ENCODE measurements at regions not wholly inside any gene's neighbourhood (a gene's known extent, or its start where the extent isn't known, plus 50 kb on each side); places are given as distances from the start of the nearest gene placed in this dataset.

- no peak overlapping the region for H3K9ac ChIP-seq (ENCODE audit: insufficient read depth, low read depth, low read length)
- DNase-seq (ENCODE audit: low spot score): no peak
- ChIA-PET CTCF (ENCODE audit: low intra/inter-chr PET ratio, low total read pairs) (no interaction called here), POLR2A (no interaction called here)
- H4K20me1 ChIP-seq (ENCODE audit: insufficient read depth, low read length): no peaks in the 10 kb centered on the region
- no TSS peak for BruUV-seq (replicated peaks)
- H3K4me3 ChIP-seq (replicated peaks in 1 of 3; ENCODE audit: insufficient read depth in 1 of 3, low read depth in 2 of 3, low read length in 3 of 3): no peak overlapping the region
- intact Hi-C loops (cut with micrococcal nuclease; ENCODE audit: unreplicated experiment): no loop called here
- H3K27me3 ChIP-seq (ENCODE audit: control insufficient read depth in 1 of 2, insufficient read depth in 2 of 2, low read length in 2 of 2): no peaks in the 10 kb centered on the region
- no peak for TF ChIP-seq TMF1 (CRISPR knock-in tag; IDR thresholded peaks at IDR 0.05; ENCODE audit: low read depth)
- no peak for TF ChIP-seq MED13 (CRISPR knock-in tag; IDR thresholded peaks at IDR 0.05)
- no peak for TF ChIP-seq ZBTB49 (CRISPR knock-in tag; IDR thresholded peaks at IDR 0.05; ENCODE audit: borderline replicate concordance)
- TF ChIP-seq PREB (CRISPR knock-in tag; IDR thresholded peaks at IDR 0.05): no peak
- no peak for TF ChIP-seq ZNF580 (CRISPR knock-in tag; IDR thresholded peaks at IDR 0.05; ENCODE audit: borderline replicate concordance, low read depth)
- TF ChIP-seq DZIP1 (CRISPR knock-in tag; IDR thresholded peaks at IDR 0.05): no peak
- TF ChIP-seq RBM39 (IDR thresholded peaks at IDR 0.05; ENCODE audit: low read depth, low read length, poor library complexity, severe bottlenecking): no peak
- TF ChIP-seq DBP (CRISPR knock-in tag; IDR thresholded peaks at IDR 0.05; ENCODE audit: not compliant biosample characterization): no peak
- TF ChIP-seq ZNF550 (CRISPR knock-in tag; IDR thresholded peaks at IDR 0.05; ENCODE audit: borderline replicate concordance): no peak
- no peak for TF ChIP-seq GLI4 (CRISPR knock-in tag; IDR thresholded peaks at IDR 0.05; ENCODE audit: borderline replicate concordance)
- no peak for TF ChIP-seq NFIC (IDR thresholded peaks at IDR 0.05; ENCODE audit: low read length)
- TF ChIP-seq FOXK2 (IDR thresholded peaks at IDR 0.05): no peak
- TF ChIP-seq NBN (conservative IDR thresholded peaks at IDR 0.05): no peak
- TF ChIP-seq ZKSCAN5 (CRISPR knock-in tag; IDR thresholded peaks at IDR 0.05): no peak
- TF ChIP-seq ZNF652 (CRISPR knock-in tag; IDR thresholded peaks at IDR 0.05; ENCODE audit: borderline replicate concordance, low read depth): no peak
- TF ChIP-seq MAFK (conservative IDR thresholded peaks at IDR 0.05 in 1 of 2, IDR thresholded peaks at IDR 0.05 in 1 of 2; ENCODE audit: low read length in 2 of 2): no peak
- TF ChIP-seq LCORL (IDR thresholded peaks at IDR 0.05): no peak
- no peak for TF ChIP-seq LCORL (CRISPR knock-in tag; IDR thresholded peaks at IDR 0.05)
- no peak for TF ChIP-seq REL (CRISPR knock-in tag; conservative IDR thresholded peaks at IDR 0.05)
- H3K79me2 ChIP-seq (ENCODE audit: insufficient read depth, low read length): no peaks in the 10 kb centered on the region
- no peak for FAIRE-seq
- no peaks in the 10 kb centered on the region for H3K36me3 ChIP-seq (replicated peaks in 1 of 2; ENCODE audit: control insufficient read depth in 1 of 2, insufficient read depth in 2 of 2, low read length in 2 of 2)
- no peaks in the 10 kb centered on the region for H3K9me3 ChIP-seq (ENCODE audit: low read length)
- no peak overlapping the region for H2AFZ ChIP-seq (ENCODE audit: low read length)
- WGBS (ENCODE audit: low lambda C conversion rate): 29% methylated on average over 2 of the region's 2 CpGs
- no peaks in the 10 kb centered on the region for H3K4me1 ChIP-seq (ENCODE audit: insufficient read depth, low read length)
- in situ Hi-C loops (cut with HindIII; ENCODE audit: extremely low pct_ligation_motif_present, low pct_unique_long_range_greater_than_20kb): no loop called here
- no peak for ATAC-seq
- H3K27ac ChIP-seq (ENCODE audit: extremely low read length, insufficient read depth, low read length): no peak overlapping the region
- no peak overlapping the region for H3K4me2 ChIP-seq (ENCODE audit: low read depth, low read length)
These were observed 340.6 kb upstream of the KLHL1 start for GRCh38 chr13:70448820-70449219.
